ENCODE measurements at regions not wholly inside any gene's neighbourhood (a gene's known extent, or its start where the extent isn't known, plus 50 kb on each side); places are given as distances from the start of the nearest gene placed in this dataset.

DNA sequence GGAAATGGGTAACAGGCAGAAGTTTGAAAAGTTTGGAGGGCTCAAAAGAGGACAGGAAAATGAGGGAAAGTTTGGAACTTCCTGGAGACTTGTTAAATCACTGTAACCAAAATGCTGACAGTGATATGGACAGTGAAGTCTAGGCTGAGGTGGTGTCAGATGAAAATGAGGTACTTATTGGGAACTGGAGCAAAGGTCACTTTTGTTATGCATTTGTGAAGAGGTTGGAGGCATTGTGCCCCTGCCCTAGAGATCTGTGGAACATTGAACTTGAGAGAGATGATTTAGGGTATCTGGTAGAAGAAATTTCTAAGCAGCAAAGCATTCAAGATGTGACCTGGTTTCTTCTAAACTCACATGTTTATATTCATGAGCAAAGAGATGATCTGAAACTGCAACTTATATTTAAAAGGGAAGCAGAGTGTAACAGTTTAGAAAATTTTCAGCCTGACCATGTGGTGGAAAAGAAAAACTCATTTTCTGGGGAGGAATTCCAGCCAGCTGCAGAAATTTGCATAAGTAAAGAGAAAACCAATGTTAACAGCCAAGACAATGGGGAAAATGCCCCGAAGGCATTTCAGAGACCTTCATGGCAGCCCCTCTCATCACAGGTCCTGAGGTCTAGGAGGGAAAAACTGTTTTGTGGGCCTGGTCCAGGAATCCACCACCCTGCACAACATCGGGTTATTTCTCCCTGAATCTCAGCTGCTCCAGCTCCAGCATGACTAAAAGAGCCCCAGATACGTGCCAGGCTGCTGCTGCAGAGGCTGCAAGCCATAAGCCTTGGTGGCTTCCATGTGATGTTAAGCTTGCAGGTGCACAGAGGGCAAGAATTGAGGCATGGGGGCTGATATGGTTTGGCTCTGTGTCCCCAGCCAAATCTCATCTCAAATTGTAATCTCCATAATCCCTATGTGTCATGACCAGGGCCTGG is 632.5 kb upstream of the GNPDA2 start:
- FAIRE-seq: no peak
- no peak overlapping the region for H3K4me3 ChIP-seq
- no peak overlapping the region for H3K27ac ChIP-seq (ENCODE audit: control insufficient read depth, insufficient read depth)
- intact Hi-C loops (cut with micrococcal nuclease; ENCODE audit: unreplicated experiment): no loop called here
- TF ChIP-seq SREBF1 (IDR thresholded peaks at IDR 0.05; ENCODE audit: low read length) (no peak), LARP7 (IDR thresholded peaks at IDR 0.05) (no peak), NRF1 (conservative IDR thresholded peaks at IDR 0.05; ENCODE audit: low read depth, low read length) (no peak), SMARCA5 (IDR thresholded peaks at IDR 0.05) (no peak), USF2 (IDR thresholded peaks at IDR 0.05; ENCODE audit: borderline replicate concordance, low read depth, low read length) (no peak), SIN3A (IDR thresholded peaks at IDR 0.05; ENCODE audit: low read depth, low read length) (no peak), ZBED1 (IDR thresholded peaks at IDR 0.05; ENCODE audit: borderline replicate concordance) (no peak), SREBF2 (IDR thresholded peaks at IDR 0.05; ENCODE audit: low read length) (no peak), BHLHE40 (IDR thresholded peaks at IDR 0.05; ENCODE audit: borderline replicate concordance in 1 of 2, low read depth in 2 of 2, low read length in 1 of 2) (no peak), ZSCAN29 (IDR thresholded peaks at IDR 0.05) (no peak)
- TF ChIP-seq, protein P1, sequence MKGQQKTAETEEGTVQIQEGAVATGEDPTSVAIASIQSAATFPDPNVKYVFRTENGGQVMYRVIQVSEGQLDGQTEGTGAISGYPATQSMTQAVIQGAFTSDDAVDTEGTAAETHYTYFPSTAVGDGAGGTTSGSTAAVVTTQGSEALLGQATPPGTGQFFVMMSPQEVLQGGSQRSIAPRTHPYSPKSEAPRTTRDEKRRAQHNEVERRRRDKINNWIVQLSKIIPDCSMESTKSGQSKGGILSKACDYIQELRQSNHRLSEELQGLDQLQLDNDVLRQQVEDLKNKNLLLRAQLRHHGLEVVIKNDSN (IDR thresholded peaks at IDR 0.05; ENCODE audit: borderline replicate concordance, extremely low read length, insufficient read depth, low read depth, low read length): no peak
- TF ChIP-seq, protein P2, sequence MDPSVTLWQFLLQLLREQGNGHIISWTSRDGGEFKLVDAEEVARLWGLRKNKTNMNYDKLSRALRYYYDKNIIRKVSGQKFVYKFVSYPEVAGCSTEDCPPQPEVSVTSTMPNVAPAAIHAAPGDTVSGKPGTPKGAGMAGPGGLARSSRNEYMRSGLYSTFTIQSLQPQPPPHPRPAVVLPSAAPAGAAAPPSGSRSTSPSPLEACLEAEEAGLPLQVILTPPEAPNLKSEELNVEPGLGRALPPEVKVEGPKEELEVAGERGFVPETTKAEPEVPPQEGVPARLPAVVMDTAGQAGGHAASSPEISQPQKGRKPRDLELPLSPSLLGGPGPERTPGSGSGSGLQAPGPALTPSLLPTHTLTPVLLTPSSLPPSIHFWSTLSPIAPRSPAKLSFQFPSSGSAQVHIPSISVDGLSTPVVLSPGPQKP (IDR thresholded peaks at IDR 0.05; ENCODE audit: low read depth, low read length): no peak
- H2AFZ ChIP-seq (ENCODE audit: control insufficient read depth, low read depth, low read length): no peak overlapping the region
- 54% methylated on average over 3 of the region's 3 CpGs for WGBS (ENCODE audit: insufficient coverage, insufficient replicate concordance, low lambda C conversion rate, missing lambda C conversion rate)
- H3K9ac ChIP-seq (ENCODE audit: control insufficient read depth, insufficient read depth, low read length): no peak overlapping the region
- H3K79me2 ChIP-seq (ENCODE audit: control insufficient read depth, insufficient read depth, low read length): no peaks in the 10 kb centered on the region
- SMC1A ChIA-PET (ENCODE audit: uncharacterized antibody, unreplicated experiment): no interaction called here
- no peaks in the 10 kb centered on the region for H4K20me1 ChIP-seq (ENCODE audit: control insufficient read depth, insufficient read depth)
- CTCF ChIA-PET: no interaction called here
- POLR2A ChIA-PET: no interaction called here
- no peaks in the 10 kb centered on the region; the same call in 2 of the 3 replicates for H3K9me3 ChIP-seq (replicated peaks; ENCODE audit: control insufficient read depth, insufficient read depth, low read length)
- no peaks in the 10 kb centered on the region for H3K27me3 ChIP-seq (replicated peaks in 1 of 2; ENCODE audit: control insufficient read depth in 2 of 2, insufficient read depth in 2 of 2, low read length in 1 of 2)
- ATAC-seq: no peak
- no TSS peak for BruUV-seq (replicated peaks)
- in situ Hi-C loops (cut with MboI): no loop called here
- DNase-seq (ENCODE audit: low read depth, low spot score): no peak
- no peaks in the 10 kb centered on the region for H3K36me3 ChIP-seq (ENCODE audit: control insufficient read depth in 2 of 2, insufficient read depth in 2 of 2, low read length in 1 of 2)
- no peaks in the 10 kb centered on the region for H3K4me1 ChIP-seq (ENCODE audit: control insufficient read depth, insufficient read depth, low read length)
- RAD21 ChIA-PET (ENCODE audit: unreplicated experiment): no interaction called here
- H3K4me2 ChIP-seq (ENCODE audit: control insufficient read depth, insufficient read depth): no peak overlapping the region

Data from GM12878 (cell line).